ENCODE measurements at regions not wholly inside any gene's neighbourhood (a gene's known extent, or its start where the extent isn't known, plus 50 kb on each side); places are given as distances from the start of the nearest gene placed in this dataset.

DNA sequence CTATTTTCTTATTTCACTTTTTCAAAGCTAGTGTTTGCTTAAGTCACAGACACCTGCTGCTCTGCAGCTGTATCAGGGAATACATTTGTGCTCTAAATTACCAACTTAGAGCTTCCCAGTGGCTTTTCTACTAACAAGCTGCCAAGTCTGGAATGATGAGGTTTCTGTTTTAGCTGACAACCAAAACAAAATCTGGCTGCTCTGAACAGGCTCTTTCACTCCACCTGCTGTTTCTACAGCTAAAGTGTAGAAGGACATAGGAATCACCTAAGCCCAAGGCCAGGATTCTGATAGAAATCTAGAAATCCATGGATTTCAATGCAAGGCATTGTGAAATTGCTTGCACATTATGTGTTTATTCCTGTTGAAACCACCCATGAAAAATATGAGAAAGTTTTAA lies 201.2 kb downstream of the SUCLG1 start:
- TF ChIP-seq EP300 (IDR thresholded peaks at IDR 0.05) (no peak), POLR2A (IDR thresholded peaks at IDR 0.05) (no peak), POLR2AphosphoS5 (IDR thresholded peaks at IDR 0.05) (no peak)
- TF ChIP-seq, protein P1, sequence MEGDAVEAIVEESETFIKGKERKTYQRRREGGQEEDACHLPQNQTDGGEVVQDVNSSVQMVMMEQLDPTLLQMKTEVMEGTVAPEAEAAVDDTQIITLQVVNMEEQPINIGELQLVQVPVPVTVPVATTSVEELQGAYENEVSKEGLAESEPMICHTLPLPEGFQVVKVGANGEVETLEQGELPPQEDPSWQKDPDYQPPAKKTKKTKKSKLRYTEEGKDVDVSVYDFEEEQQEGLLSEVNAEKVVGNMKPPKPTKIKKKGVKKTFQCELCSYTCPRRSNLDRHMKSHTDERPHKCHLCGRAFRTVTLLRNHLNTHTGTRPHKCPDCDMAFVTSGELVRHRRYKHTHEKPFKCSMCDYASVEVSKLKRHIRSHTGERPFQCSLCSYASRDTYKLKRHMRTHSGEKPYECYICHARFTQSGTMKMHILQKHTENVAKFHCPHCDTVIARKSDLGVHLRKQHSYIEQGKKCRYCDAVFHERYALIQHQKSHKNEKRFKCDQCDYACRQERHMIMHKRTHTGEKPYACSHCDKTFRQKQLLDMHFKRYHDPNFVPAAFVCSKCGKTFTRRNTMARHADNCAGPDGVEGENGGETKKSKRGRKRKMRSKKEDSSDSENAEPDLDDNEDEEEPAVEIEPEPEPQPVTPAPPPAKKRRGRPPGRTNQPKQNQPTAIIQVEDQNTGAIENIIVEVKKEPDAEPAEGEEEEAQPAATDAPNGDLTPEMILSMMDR (IDR thresholded peaks at IDR 0.05): no peak
